NT2/D1 (cell line): ENCODE measurements at regions not wholly inside any gene's neighbourhood (a gene's known extent, or its start where the extent isn't known, plus 50 kb on each side); places are given as distances from the start of the nearest gene placed in this dataset.

Experiments
- DNase-seq: peaks from one replicate; pipeline ENCODE4 v3.0.0-alpha.2; 2011; ENCODE audit warnings: low read depth, low spot score
- H3K27me3 ChIP-seq: 2 replicates; pipeline ENCODE4 v1.6.0; 2011; ENCODE audit warnings: mild to moderate bottlenecking; ENCODE audit not compliant: insufficient read length, insufficient read depth
- H3K36me3 ChIP-seq: 2 replicates; pipeline ENCODE4 v1.6.1; 2011; ENCODE audit warnings: mild to moderate bottlenecking, low read length, mixed read lengths; ENCODE audit not compliant: insufficient read depth, insufficient read length
- H3K4me1 ChIP-seq: 2 replicates; pipeline ENCODE4 v1.5.1; 2011; ENCODE audit not compliant: insufficient read depth, insufficient read length
- H3K4me3 ChIP-seq: 2 replicates; pipeline ENCODE4 v1.5.1; 2011; ENCODE audit warnings: low read depth; ENCODE audit not compliant: insufficient read length
- H3K9ac ChIP-seq: 2 replicates; pipeline ENCODE4 v1.6.0; 2011; ENCODE audit warnings: low read depth; ENCODE audit not compliant: insufficient read length
- H3K9me3 ChIP-seq: 2 replicates; pipeline ENCODE4 v1.5.1; 2011; ENCODE audit warnings: mild to moderate bottlenecking, low read length; ENCODE audit not compliant: insufficient read depth
- SUZ12 ChIP-seq: IDR thresholded peaks from 2 replicates; pipeline ENCODE4 v1.6.1; 2011; ENCODE audit not compliant: insufficient read length, insufficient read depth; ENCODE audit errors: extremely low read depth
- YY1 ChIP-seq: IDR thresholded peaks from 2 replicates; pipeline ENCODE4 v1.6.1; 2011; ENCODE audit not compliant: insufficient read length, insufficient read depth
- ZNF274 ChIP-seq: IDR thresholded peaks from 2 replicates; pipeline ENCODE4 v1.6.1; 2011; ENCODE audit warnings: mild to moderate bottlenecking, low read depth, low read length

DNA sequence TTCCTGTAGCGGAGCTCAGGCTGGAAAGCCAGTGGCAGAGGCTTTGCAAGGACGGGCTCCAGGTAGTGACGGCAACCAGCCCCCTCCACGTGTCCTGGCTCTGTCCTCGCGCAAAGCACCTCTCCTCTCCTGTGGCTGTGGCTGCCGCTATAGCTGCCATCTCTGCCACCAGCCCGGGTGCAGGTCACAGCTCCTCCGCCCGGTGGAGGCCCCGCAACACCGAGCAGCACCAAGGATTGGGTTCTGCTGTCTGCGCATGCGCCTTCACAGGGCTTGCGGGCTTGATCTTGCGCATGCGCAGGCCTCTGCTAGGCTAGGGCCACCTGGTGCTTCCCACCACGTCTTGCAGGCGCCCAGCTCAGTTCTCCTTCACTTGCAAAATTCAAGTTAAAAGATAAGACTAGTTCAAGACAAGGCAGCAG is 625.4 kb downstream of the QKI start:
- TF ChIP-seq ZNF274 (no peak), SUZ12 (no peak), YY1 (no peak)
- no peaks in the 10 kb centered on the region for H3K4me1 ChIP-seq
- no peaks in the 10 kb centered on the region for H3K27me3 ChIP-seq
- no peak overlapping the region for H3K4me3 ChIP-seq
- DNase-seq = no peak
- no peak overlapping the region for H3K9ac ChIP-seq
- H3K9me3 ChIP-seq = no peaks in the 10 kb centered on the region; the same call in 1 of the 2 replicates
- H3K36me3 ChIP-seq = no peaks in the 10 kb centered on the region

GRCh38 chr6:164037171-164037870 is 622.8 kb downstream of the QKI start:
- DNase-seq = no peak
- Histone ChIP-seq H3K27me3 (no peaks in the 10 kb centered on the region), H3K36me3 (no peaks in the 10 kb centered on the region), H3K9ac (no peak overlapping the region), H3K9me3 (no peaks in the 10 kb centered on the region), H3K4me1 (no peaks in the 10 kb centered on the region), H3K4me3 (no peak overlapping the region)
- TF ChIP-seq SUZ12 = no peak
- TF ChIP-seq YY1 = no peak
- TF ChIP-seq ZNF274 = no peak

DNA sequence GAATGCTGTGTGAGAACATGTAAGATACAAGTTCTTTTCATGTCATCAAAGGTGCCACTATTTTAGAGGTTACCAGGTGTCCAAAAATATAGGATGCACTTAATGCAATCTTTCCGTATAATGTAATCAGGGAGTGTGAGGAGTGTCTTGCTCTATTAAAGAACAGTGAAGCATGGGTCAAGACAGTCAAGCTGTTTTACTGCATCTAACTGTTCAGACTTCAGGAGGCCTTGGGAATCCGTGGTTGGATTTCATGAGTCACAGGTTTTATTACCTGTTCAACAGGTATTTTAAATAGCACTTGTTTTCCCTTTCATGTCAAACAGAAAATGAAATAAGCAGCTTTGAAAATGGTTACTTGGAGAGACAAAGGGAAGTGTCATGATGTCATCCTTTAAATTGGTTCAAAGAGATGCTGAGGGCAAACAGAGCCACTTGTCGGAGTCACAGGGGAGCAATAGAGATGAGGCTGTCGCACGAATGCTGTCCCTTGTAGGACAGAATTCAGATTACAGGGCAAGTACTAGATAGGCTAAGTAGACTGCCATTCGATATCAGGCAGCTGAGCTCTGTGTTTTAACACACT is 621.5 kb downstream of the QKI start:
- no peak for TF ChIP-seq ZNF274
- TF ChIP-seq SUZ12 = no peak
- no peak for TF ChIP-seq YY1
- no peaks in the 10 kb centered on the region for H3K27me3 ChIP-seq
- no peaks in the 10 kb centered on the region for H3K36me3 ChIP-seq
- no peaks in the 10 kb centered on the region for H3K4me1 ChIP-seq
- H3K4me3 ChIP-seq = no peak overlapping the region
- no peak overlapping the region for H3K9ac ChIP-seq
- no peak for DNase-seq
- H3K9me3 ChIP-seq = no peaks in the 10 kb centered on the region

- no peaks in the 10 kb centered on the region for H3K36me3 ChIP-seq
- no peaks in the 10 kb centered on the region for H3K9me3 ChIP-seq
- H3K9ac ChIP-seq = no peak overlapping the region
- DNase-seq = no peak
- TF ChIP-seq YY1 = no peak
- TF ChIP-seq SUZ12 = no peak
- TF ChIP-seq ZNF274 = no peak
- no peaks in the 10 kb centered on the region for H3K27me3 ChIP-seq
- no peaks in the 10 kb centered on the region for H3K4me1 ChIP-seq
- no peak overlapping the region for H3K4me3 ChIP-seq
Observed at GRCh38 chr6:164034602-164035140, 620.2 kb downstream of the QKI start.

GRCh38 chr6:164025180-164025579 is 610.7 kb downstream of the QKI start:
- H3K27me3 ChIP-seq = no peaks in the 10 kb centered on the region
- DNase-seq = no peak
- no peak overlapping the region for H3K4me3 ChIP-seq
- TF ChIP-seq ZNF274 = no peak
- TF ChIP-seq SUZ12 = no peak
- no peak for TF ChIP-seq YY1
- H3K9ac ChIP-seq = no peak overlapping the region
- no peaks in the 10 kb centered on the region for H3K36me3 ChIP-seq
- H3K9me3 ChIP-seq = no peaks in the 10 kb centered on the region
- no peaks in the 10 kb centered on the region for H3K4me1 ChIP-seq

DNA sequence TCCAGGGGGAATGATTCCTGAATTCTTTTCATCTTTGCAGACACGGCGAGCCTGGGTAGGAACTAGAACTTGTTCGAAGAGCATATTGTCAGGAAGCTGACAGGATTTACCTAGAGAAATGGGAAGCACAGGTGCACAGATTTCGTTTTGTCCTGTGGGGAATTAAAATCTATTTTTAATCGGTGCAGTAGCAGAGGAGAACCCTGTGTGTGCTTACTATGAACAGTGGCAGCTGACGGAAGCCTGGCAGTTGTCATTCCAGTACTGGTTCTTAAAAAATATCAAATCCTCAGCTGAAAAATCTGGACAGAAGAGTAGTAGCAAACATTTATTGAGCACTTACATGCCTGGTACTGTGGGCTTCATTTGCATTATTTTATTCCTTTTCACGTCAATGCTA is 609.0 kb downstream of the QKI start:
- no peak overlapping the region for H3K4me3 ChIP-seq
- DNase-seq = no peak
- no peaks in the 10 kb centered on the region for H3K27me3 ChIP-seq

GRCh38 chr6:164022632-164023031 is 608.1 kb downstream of the QKI start:
- TF ChIP-seq ZNF274 (no peak), SUZ12 (no peak), YY1 (no peak)
- no peak for DNase-seq
- H3K36me3 ChIP-seq = no peaks in the 10 kb centered on the region

More for the DNA sequence above, 609.0 kb downstream of the QKI start:
- Histone ChIP-seq H3K9ac (no peak overlapping the region), H3K9me3 (no peaks in the 10 kb centered on the region), H3K36me3 (no peaks in the 10 kb centered on the region), H3K4me1 (no peaks in the 10 kb centered on the region)
- TF ChIP-seq ZNF274 = no peak
- no peak for TF ChIP-seq YY1
- no peak for TF ChIP-seq SUZ12

More at GRCh38 chr6:164022632-164023031, 608.1 kb downstream of the QKI start:
- H3K27me3 ChIP-seq = no peaks in the 10 kb centered on the region
- H3K9me3 ChIP-seq = no peaks in the 10 kb centered on the region
- H3K9ac ChIP-seq = no peak overlapping the region
- H3K4me1 ChIP-seq = no peaks in the 10 kb centered on the region
- H3K4me3 ChIP-seq = no peak overlapping the region
